Testis (tissue), 2 donors: ENCODE measurements at regions not wholly inside any gene's neighbourhood (a gene's known extent, or its start where the extent isn't known, plus 50 kb on each side); places are given as distances from the start of the nearest gene placed in this dataset.

Source experiments
- POLR2A ChIP-seq: fragments of 450-650 bp; IDR thresholded peaks from one replicate; pipeline ENCODE4 v1.6.1; 2017; ENCODE audit warnings: antibody characterized with exemption, mild to moderate bottlenecking, moderate library complexity
- TF ChIP-seq, protein P1 (sequence below), 3 experiments: fragments of 450-650 bp in 2 of 3; fragments of 200-600 bp in 1 of 3; sonication (generic) in 1 of 3; IDR thresholded peaks; one replicate each; pipeline ENCODE4 v1.5.1; 2016 to 2019; ENCODE audit warnings: antibody characterized with exemption in 3 of 3, mild to moderate bottlenecking in 2 of 3, moderate library complexity in 1 of 3

DNA sequence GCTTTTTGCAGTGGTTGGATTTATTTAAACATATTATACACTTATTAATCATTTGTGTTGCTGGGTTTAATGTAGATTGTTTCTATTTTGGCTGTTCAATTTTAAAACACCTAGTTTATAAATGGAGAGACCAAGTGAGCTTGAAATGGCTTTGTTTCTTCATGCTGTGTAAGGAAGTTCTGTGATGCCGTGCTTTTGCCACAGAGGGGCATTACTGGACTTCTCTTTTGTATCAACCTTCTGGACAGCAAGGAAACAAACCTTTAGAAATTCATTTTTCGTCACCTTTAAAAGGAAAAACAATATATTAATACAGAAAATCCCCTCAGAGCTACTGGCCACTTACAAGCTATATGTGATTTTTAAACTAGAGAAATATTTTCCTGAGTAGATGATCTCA, 81.9 kb downstream of the DMRTA1 start:
- TF ChIP-seq, protein P1, sequence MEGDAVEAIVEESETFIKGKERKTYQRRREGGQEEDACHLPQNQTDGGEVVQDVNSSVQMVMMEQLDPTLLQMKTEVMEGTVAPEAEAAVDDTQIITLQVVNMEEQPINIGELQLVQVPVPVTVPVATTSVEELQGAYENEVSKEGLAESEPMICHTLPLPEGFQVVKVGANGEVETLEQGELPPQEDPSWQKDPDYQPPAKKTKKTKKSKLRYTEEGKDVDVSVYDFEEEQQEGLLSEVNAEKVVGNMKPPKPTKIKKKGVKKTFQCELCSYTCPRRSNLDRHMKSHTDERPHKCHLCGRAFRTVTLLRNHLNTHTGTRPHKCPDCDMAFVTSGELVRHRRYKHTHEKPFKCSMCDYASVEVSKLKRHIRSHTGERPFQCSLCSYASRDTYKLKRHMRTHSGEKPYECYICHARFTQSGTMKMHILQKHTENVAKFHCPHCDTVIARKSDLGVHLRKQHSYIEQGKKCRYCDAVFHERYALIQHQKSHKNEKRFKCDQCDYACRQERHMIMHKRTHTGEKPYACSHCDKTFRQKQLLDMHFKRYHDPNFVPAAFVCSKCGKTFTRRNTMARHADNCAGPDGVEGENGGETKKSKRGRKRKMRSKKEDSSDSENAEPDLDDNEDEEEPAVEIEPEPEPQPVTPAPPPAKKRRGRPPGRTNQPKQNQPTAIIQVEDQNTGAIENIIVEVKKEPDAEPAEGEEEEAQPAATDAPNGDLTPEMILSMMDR (IDR thresholded peaks at IDR 0.05) = peak in 1 of 3 experiments; percentile 21
- TF ChIP-seq POLR2A = no peak
